Stimulated activated CD4-positive, alpha-beta T cell treated with anti-CD3 and anti-CD28 coated beads, Interleukin-4, amount 100 ng/mL, for 24 hours (primary cell): ENCODE measurements at regions not wholly inside any gene's neighbourhood (a gene's known extent, or its start where the extent isn't known, plus 50 kb on each side); places are given as distances from the start of the nearest gene placed in this dataset.
A peak's percentile ranks its signal among the peaks of the same experiment; 100 is the strongest.

ENCODE experiments used
- DNase-seq: peaks from one replicate; pipeline ENCODE4 v3.0.0-alpha.2; 2020

- no peak for DNase-seq
Observed at GRCh38 chr20:21575981-21576740, 62.3 kb upstream of the NKX2-2 start.

GRCh38 chr20:21575167-21575566 lies 61.3 kb upstream of the NKX2-2 start:
- DNase-seq = no peak

GRCh38 chr20:21574443-21574842 lies 60.6 kb upstream of the NKX2-2 start:
- no peak for DNase-seq

GRCh38 chr20:21573259-21573658 lies 59.4 kb upstream of the NKX2-2 start:
- no peak for DNase-seq

GRCh38 chr20:21571841-21572690 lies 58.2 kb upstream of the NKX2-2 start:
- DNase-seq = peak; percentile 20

- no peak for DNase-seq
Observed at GRCh38 chr20:21570285-21570992, 56.6 kb upstream of the NKX2-2 start.

GRCh38 chr20:21569586-21569985 lies 55.7 kb upstream of the NKX2-2 start:
- no peak for DNase-seq

GRCh38 chr20:21564127-21564773 lies 50.4 kb upstream of the NKX2-2 start:
- no peak for DNase-seq
